H1 (cell line): ENCODE measurements at regions not wholly inside any gene's neighbourhood (a gene's known extent, or its start where the extent isn't known, plus 50 kb on each side); places are given as distances from the start of the nearest gene placed in this dataset.
"Not testable (repeated sequence)": the region's sequence is repeated elsewhere in the genome, so short reads cannot be mapped to it uniquely, and the experiment has no call there.

ENCODE experiments used
- CEBPB ChIP-seq: IDR thresholded peaks from 2 replicates; pipeline ENCODE4 v1.6.1; 2012; ENCODE audit warnings: low read depth, low read length
- CHD2 ChIP-seq: IDR thresholded peaks from 2 replicates; pipeline ENCODE4 v1.6.1; 2012; ENCODE audit warnings: low read length, improper control_type of control experiment
- TF ChIP-seq, protein P1 (sequence below), 3 experiments: IDR thresholded peaks; 1 replicate in 2 of 3; 2 replicates in 1 of 3; pipeline versions ENCODE4 v1.5.1 to v1.6.1; 2011; ENCODE audit warnings: low read length in 3 of 3, mild to moderate bottlenecking in 3 of 3, inconsistent platforms in 2 of 3, low read depth in 1 of 3, moderate library complexity in 1 of 3; ENCODE audit not compliant: insufficient read depth in 1 of 3; ENCODE audit errors: control extremely low read depth in 1 of 3

- TF ChIP-seq CEBPB, CHD2: not testable (repeated sequence)
- TF ChIP-seq, protein P1, sequence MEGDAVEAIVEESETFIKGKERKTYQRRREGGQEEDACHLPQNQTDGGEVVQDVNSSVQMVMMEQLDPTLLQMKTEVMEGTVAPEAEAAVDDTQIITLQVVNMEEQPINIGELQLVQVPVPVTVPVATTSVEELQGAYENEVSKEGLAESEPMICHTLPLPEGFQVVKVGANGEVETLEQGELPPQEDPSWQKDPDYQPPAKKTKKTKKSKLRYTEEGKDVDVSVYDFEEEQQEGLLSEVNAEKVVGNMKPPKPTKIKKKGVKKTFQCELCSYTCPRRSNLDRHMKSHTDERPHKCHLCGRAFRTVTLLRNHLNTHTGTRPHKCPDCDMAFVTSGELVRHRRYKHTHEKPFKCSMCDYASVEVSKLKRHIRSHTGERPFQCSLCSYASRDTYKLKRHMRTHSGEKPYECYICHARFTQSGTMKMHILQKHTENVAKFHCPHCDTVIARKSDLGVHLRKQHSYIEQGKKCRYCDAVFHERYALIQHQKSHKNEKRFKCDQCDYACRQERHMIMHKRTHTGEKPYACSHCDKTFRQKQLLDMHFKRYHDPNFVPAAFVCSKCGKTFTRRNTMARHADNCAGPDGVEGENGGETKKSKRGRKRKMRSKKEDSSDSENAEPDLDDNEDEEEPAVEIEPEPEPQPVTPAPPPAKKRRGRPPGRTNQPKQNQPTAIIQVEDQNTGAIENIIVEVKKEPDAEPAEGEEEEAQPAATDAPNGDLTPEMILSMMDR (IDR thresholded peaks at IDR 0.05; ENCODE audit: control extremely low read depth in 1 of 3, insufficient read depth in 1 of 3, low read depth in 1 of 3, low read length in 3 of 3) = not testable (repeated sequence)
These were observed 82.1 kb downstream of the TRIM51G start for GRCh38 chr11:48901381-48902152.
